Kidney (tissue), 13 donors: ENCODE measurements at regions not wholly inside any gene's neighbourhood (a gene's known extent, or its start where the extent isn't known, plus 50 kb on each side); places are given as distances from the start of the nearest gene placed in this dataset.
A peak's percentile ranks its signal among the peaks of the same experiment; 100 is the strongest.
"Not testable (repeated sequence)": the region's sequence is repeated elsewhere in the genome, so short reads cannot be mapped to it uniquely, and the experiment has no call there.

Experiments
- DNase-seq, 5 donors: peaks; one replicate each; pipeline ENCODE4 v3.0.0-alpha.2; 2013 to 2020
- FAIRE-seq: peaks from 2 replicates; lab custom pipeline; 2012; peaks lifted over from hg19 to GRCh38; lab: Jason Lieb, UNC
- H3K27ac ChIP-seq, 2 donors: one replicate each; pipeline ENCODE4 v1.7.0; 2013; ENCODE audit warnings: low read depth in 2 of 2, low read length in 2 of 2, inconsistent platforms in 1 of 2
- H3K27me3 ChIP-seq: one replicate; pipeline ENCODE4 v1.7.1; 2013; ENCODE audit warnings: low read length, inconsistent platforms; ENCODE audit not compliant: control insufficient read depth, insufficient read depth
- H3K36me3 ChIP-seq, 3 donors: one replicate each; pipeline versions ENCODE4 v1.7.0 to v1.7.1; 2013; ENCODE audit warnings: low read length in 3 of 3, control low read depth in 1 of 3, inconsistent platforms in 1 of 3; ENCODE audit not compliant: insufficient read depth in 3 of 3, control insufficient read depth in 2 of 3
- H3K4me1 ChIP-seq, 3 donors: one replicate each; pipeline versions ENCODE4 v1.7.0 to v1.7.1; 2013; ENCODE audit warnings: low read length in 3 of 3, inconsistent platforms in 1 of 3, low read depth in 1 of 3; ENCODE audit not compliant: control insufficient read depth in 2 of 3, insufficient read depth in 2 of 3
- H3K4me3 ChIP-seq, 3 donors: one replicate each; pipeline versions ENCODE4 v1.7.0 to v1.8.1; 2013; ENCODE audit warnings: low read length in 3 of 3, control low read depth in 1 of 3, inconsistent platforms in 1 of 3
- H3K9ac ChIP-seq, 3 donors: one replicate each; pipeline versions ENCODE4 v1.7.0 to v1.7.1; 2013; ENCODE audit warnings: low read length in 3 of 3, control low read depth in 1 of 3, inconsistent platforms in 1 of 3
- H3K9me3 ChIP-seq, 3 donors: one replicate each; pipeline versions ENCODE4 v1.7.0 to v1.7.1; 2013; ENCODE audit warnings: low read length in 3 of 3, control low read depth in 1 of 3, inconsistent platforms in 1 of 3; ENCODE audit not compliant: control insufficient read depth in 2 of 3, insufficient read depth in 1 of 3
- intact Hi-C: fragments of 100-400 bp; cut with DNase I; formaldehyde crosslinking; loops from one replicate; pipeline ENCODE4 v1.11.1; 2022
- TF ChIP-seq, protein P1 (sequence below): IDR thresholded peaks from 3 replicates; pipeline ENCODE4 v1.5.1; 2012; ENCODE audit warnings: mild to moderate bottlenecking, moderate library complexity, borderline replicate concordance; ENCODE audit not compliant: insufficient read depth; ENCODE audit errors: extremely low read depth
- donor health status: control.
- donor health status: control.
- donor health status: control.
- donor health status: control.
- donor health status: control.
- donor health status: DM: yes; HTN: yes; CAD: no.
- donor health status: Normal renal cell carcinoma (clear cell type).

DNA sequence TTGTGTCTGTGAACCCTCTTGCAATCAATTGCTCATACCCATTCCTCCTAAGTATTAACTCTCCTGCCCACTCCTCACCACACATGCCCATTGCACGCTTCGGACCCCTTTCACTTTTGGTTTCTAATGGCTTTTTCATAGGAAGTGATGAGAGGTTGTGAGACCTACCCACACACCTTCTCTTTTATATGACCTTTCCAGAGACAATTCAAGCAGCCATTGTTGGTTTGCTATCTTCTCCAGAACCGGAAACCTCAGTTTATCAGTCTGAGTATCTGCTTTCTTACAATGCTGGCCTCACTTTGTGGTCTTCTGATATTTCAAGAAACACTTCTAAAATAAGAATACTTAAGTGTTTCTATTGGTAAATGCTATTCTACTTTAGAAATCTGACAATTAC, 1550.8 kb upstream of the SLC10A2 start:
- no peak for DNase-seq
- Histone ChIP-seq H3K4me3 (no peak overlapping the region), H3K4me1 (no peaks in the 10 kb centered on the region), H3K27me3 (no peaks in the 10 kb centered on the region), H3K9ac (no peak overlapping the region), H3K36me3 (no peaks in the 10 kb centered on the region), H3K9me3 (no peaks in the 10 kb centered on the region), H3K27ac (no peak overlapping the region)
- TF ChIP-seq, protein P1, sequence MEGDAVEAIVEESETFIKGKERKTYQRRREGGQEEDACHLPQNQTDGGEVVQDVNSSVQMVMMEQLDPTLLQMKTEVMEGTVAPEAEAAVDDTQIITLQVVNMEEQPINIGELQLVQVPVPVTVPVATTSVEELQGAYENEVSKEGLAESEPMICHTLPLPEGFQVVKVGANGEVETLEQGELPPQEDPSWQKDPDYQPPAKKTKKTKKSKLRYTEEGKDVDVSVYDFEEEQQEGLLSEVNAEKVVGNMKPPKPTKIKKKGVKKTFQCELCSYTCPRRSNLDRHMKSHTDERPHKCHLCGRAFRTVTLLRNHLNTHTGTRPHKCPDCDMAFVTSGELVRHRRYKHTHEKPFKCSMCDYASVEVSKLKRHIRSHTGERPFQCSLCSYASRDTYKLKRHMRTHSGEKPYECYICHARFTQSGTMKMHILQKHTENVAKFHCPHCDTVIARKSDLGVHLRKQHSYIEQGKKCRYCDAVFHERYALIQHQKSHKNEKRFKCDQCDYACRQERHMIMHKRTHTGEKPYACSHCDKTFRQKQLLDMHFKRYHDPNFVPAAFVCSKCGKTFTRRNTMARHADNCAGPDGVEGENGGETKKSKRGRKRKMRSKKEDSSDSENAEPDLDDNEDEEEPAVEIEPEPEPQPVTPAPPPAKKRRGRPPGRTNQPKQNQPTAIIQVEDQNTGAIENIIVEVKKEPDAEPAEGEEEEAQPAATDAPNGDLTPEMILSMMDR = no peak
- FAIRE-seq = no peak
- intact Hi-C loops = no loop called here

DNA sequence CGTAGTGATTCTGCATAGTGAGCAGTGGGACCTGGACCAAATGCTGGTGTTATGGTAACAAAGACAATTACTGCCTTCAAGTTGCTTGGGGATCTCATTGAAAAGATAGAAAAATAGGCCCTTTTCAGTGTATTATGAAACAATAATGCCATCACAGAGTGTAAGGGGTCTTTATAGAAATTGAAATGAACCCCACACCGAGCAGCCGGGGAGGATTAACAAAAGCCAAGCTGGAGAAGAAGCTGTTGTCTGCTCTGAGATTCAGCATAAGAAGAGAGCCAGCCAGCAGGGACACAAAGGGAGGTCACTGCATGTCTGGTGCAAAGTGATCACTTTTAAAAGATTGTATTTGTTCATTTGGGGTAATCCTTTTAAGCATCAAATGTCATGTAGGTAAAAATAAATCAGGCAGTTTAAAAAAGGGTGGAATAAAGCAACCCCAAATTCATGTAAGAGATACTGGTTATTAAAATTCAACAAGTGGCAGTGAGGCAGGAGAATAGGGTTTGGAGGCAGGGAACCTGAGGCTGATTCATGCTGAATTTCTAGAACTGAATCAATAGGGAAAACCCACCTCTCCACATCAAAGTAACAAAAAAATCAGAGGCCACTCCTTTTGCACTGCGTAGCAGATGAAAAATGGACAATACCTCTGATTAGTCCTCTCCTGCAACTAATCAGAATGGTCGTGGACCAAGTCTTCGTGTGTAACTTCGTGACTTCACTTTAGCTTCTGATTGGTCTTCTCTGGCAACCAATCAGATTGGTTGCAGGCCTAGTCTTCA, 1548.3 kb upstream of the SLC10A2 start:
- no peak for FAIRE-seq
- Histone ChIP-seq H3K27me3 (no peaks in the 10 kb centered on the region), H3K9me3 (no peaks in the 10 kb centered on the region), H3K36me3 (no peaks in the 10 kb centered on the region), H3K9ac (no peak overlapping the region), H3K4me3 (no peak overlapping the region), H3K4me1 (no peaks in the 10 kb centered on the region), H3K27ac (no peak overlapping the region)
- intact Hi-C loops = no loop called here
- no peak for DNase-seq
- TF ChIP-seq, protein P1 = no peak

DNA sequence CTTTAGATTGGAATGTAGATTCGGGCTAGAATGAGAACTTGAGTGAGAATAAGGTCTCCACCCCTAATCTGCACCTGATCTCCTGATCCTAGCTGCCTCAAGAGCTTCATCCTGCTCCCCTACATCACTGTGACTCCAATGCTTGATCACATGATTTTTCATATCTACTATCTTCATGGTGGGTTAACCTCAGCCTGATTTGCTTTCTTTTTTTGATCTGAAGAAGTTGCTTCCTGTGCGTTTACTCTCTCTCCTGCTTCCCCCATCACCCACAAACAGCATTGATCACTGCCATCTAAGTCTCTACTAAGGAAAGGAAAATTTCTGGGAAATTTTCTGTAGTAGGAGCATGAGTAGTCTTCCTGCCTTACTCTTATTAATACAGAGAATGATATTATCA, 1542.1 kb upstream of the SLC10A2 start:
- no peaks in the 10 kb centered on the region for H3K36me3 ChIP-seq
- no peaks in the 10 kb centered on the region for H3K27me3 ChIP-seq
- no peaks in the 10 kb centered on the region for H3K9me3 ChIP-seq
- DNase-seq = no peak
- intact Hi-C loops = no loop called here
- FAIRE-seq = no peak
- H3K4me1 ChIP-seq = no peaks in the 10 kb centered on the region
- TF ChIP-seq, protein P1 = no peak
- H3K4me3 ChIP-seq = no peak overlapping the region
- H3K9ac ChIP-seq = no peak overlapping the region
- no peak overlapping the region for H3K27ac ChIP-seq

DNA sequence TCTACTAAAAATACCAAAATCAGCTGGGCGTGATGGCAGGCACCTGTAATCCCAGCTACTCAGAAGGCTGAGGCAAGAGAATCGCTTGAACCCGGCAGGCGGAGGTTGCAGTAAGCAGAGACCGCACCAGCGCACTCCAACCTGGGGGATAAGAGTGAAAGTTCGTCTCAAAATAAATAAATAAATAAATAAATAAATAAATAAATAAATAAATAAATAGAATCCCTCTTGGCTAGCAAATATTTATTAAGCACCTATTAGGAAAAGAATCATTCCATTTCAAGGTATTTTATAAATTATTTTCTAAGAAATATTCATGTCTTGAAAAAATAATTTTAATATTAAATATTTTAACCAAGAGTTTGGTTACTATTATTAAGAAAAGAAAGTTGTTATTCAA, 1539.2 kb upstream of the SLC10A2 start:
- DNase-seq, H3K36me3 ChIP-seq, H3K4me3 ChIP-seq, H3K27ac ChIP-seq, H3K9me3 ChIP-seq, H3K4me1 ChIP-seq, H3K9ac ChIP-seq, intact Hi-C loops, H3K27me3 ChIP-seq: not testable (repeated sequence)
- FAIRE-seq = peak; percentile 66
